H1 (cell line): ENCODE measurements at regions not wholly inside any gene's neighbourhood (a gene's known extent, or its start where the extent isn't known, plus 50 kb on each side); places are given as distances from the start of the nearest gene placed in this dataset.

ENCODE experiments used
- BCL11A ChIP-seq, 2 experiments: IDR thresholded peaks; one replicate each; pipeline ENCODE4 v1.6.1; 2011; ENCODE audit warnings: low read depth in 2 of 2, low read length in 2 of 2, mild to moderate bottlenecking in 2 of 2
- E2F6 ChIP-seq: IDR thresholded peaks from 2 replicates; pipeline ENCODE4 v1.6.1; 2012; ENCODE audit warnings: inconsistent platforms
- FOSL1 ChIP-seq: IDR thresholded peaks from 2 replicates; pipeline ENCODE4 v1.6.1; 2011; ENCODE audit warnings: mild to moderate bottlenecking, low read depth, low read length, moderate library complexity; ENCODE audit not compliant: insufficient read depth
- JUN ChIP-seq: IDR thresholded peaks from 2 replicates; pipeline ENCODE4 v1.6.1; 2011; ENCODE audit warnings: low read depth, mild to moderate bottlenecking, improper control_type of control experiment, low read length
- SIN3A ChIP-seq, 2 experiments: IDR thresholded peaks in 1 of 2; conservative IDR thresholded peaks in 1 of 2; 2 replicates each; pipeline ENCODE4 v1.6.1; 2011 to 2012; ENCODE audit warnings: low read length in 2 of 2, improper control_type of control experiment in 1 of 2, low read depth in 1 of 2, mild to moderate bottlenecking in 1 of 2
- SP1 ChIP-seq: IDR thresholded peaks from 2 replicates; pipeline ENCODE4 v1.6.1; 2011; ENCODE audit warnings: low read depth, low read length
- SRF ChIP-seq: IDR thresholded peaks from 2 replicates; pipeline ENCODE4 v1.6.1; 2011; ENCODE audit warnings: mild to moderate bottlenecking, low read depth, low read length, moderate library complexity

DNA sequence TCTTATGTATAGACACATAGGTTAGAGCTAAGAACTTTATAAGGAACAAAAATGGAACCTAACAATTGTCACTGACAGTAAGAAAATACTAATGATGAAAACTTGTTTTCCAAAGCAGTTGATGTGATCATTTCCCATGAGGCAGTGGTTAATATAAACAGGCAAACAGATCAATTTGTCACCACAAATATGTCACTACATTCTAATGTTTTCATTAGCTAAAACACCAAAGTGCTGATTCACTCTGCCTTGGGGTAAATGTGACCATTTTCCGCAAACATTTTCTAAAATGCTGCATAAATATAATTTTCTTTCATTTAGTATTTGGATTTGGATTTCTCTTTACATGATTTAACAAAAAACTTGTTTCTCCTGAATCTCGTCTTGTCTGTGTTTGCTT lies 408.9 kb upstream of the CTSO start (continued):
- TF ChIP-seq SIN3A (conservative IDR thresholded peaks at IDR 0.05 in 1 of 2, IDR thresholded peaks at IDR 0.05 in 1 of 2; ENCODE audit: low read depth in 1 of 2, low read length in 2 of 2) (no peak), E2F6 (no peak), JUN (no peak), SP1 (no peak), SRF (no peak), FOSL1 (no peak), BCL11A (IDR thresholded peaks at IDR 0.05; ENCODE audit: low read depth in 2 of 2, low read length in 2 of 2) (no peak)
